Esophagus muscularis mucosa (tissue), 3 donors: ENCODE measurements at regions not wholly inside any gene's neighbourhood (a gene's known extent, or its start where the extent isn't known, plus 50 kb on each side); places are given as distances from the start of the nearest gene placed in this dataset.

ENCODE experiments used
- POLR2A ChIP-seq: fragments of 450-650 bp; IDR thresholded peaks from one replicate; pipeline ENCODE4 v1.6.1; 2017; ENCODE audit warnings: antibody characterized with exemption, moderate library complexity, mild to moderate bottlenecking, low read depth
- POLR2AphosphoS5 ChIP-seq, 2 donors: sonication (generic); formaldehyde crosslinking; IDR thresholded peaks; one replicate each; pipeline ENCODE4 v1.6.1; 2017; ENCODE audit warnings: antibody characterized with exemption in 2 of 2
- TF ChIP-seq, protein P1 (sequence below), 3 experiments: fragments of 200-600 bp in 2 of 3; fragments of 450-650 bp in 1 of 3; sonication (generic) in 2 of 3; IDR thresholded peaks; one replicate each; pipeline ENCODE4 v1.5.1; 2017 to 2019; ENCODE audit warnings: antibody characterized with exemption in 3 of 3, mild to moderate bottlenecking in 2 of 3, moderate library complexity in 1 of 3

DNA sequence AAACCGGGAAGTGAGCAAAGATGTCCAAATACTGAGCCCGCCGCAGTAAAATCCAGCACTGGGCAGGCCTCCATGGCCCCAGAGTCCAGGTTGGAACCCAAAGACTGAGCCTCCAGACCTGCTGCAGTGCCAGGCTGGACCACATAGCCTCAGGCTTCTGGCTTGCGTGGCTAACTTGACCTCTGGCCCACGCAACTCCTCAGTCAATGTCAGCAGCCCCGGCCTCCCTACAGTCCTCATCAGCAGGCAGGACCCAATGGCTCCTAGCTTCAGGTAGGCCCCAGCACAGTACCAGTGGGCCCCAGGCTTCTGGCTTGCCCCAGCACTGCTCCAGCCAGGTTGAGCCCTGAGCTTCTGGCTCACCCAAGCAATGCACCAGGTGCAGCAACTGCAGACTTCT lies 245.1 kb upstream of the AFDN start:
- TF ChIP-seq, protein P1, sequence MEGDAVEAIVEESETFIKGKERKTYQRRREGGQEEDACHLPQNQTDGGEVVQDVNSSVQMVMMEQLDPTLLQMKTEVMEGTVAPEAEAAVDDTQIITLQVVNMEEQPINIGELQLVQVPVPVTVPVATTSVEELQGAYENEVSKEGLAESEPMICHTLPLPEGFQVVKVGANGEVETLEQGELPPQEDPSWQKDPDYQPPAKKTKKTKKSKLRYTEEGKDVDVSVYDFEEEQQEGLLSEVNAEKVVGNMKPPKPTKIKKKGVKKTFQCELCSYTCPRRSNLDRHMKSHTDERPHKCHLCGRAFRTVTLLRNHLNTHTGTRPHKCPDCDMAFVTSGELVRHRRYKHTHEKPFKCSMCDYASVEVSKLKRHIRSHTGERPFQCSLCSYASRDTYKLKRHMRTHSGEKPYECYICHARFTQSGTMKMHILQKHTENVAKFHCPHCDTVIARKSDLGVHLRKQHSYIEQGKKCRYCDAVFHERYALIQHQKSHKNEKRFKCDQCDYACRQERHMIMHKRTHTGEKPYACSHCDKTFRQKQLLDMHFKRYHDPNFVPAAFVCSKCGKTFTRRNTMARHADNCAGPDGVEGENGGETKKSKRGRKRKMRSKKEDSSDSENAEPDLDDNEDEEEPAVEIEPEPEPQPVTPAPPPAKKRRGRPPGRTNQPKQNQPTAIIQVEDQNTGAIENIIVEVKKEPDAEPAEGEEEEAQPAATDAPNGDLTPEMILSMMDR (IDR thresholded peaks at IDR 0.05), result no peak
- TF ChIP-seq POLR2A (no peak), POLR2AphosphoS5 (IDR thresholded peaks at IDR 0.05) (no peak)
